NCI-H1417 treated with DMSO at 0.1 percent for 48 hours (cell line): ENCODE measurements at regions not wholly inside any gene's neighbourhood (a gene's known extent, or its start where the extent isn't known, plus 50 kb on each side); places are given as distances from the start of the nearest gene placed in this dataset.

Source experiments
- DNase-seq: peaks from one replicate; lab custom pipeline; 2025; lab: John Stamatoyannopoulos, UW

- no peak for DNase-seq
Measured at GRCh38 chr2:67340133-67341011, 56.8 kb upstream of the ETAA1 start.

GRCh38 chr2:67341012-67341318, 56.2 kb upstream of the ETAA1 start:
- no peak for DNase-seq

- DNase-seq = no peak
Measured at GRCh38 chr2:67341336-67341735, 55.8 kb upstream of the ETAA1 start.

GRCh38 chr2:67342394-67342793, 54.7 kb upstream of the ETAA1 start:
- no peak for DNase-seq

GRCh38 chr2:67346718-67347407, 50.3 kb upstream of the ETAA1 start:
- DNase-seq = no peak
